Fibroblast of upper back skin (primary cell): ENCODE measurements at regions not wholly inside any gene's neighbourhood (a gene's known extent, or its start where the extent isn't known, plus 50 kb on each side); places are given as distances from the start of the nearest gene placed in this dataset.
A peak's percentile ranks its signal among the peaks of the same experiment; 100 is the strongest.
"Not testable (repeated sequence)": the region's sequence is repeated elsewhere in the genome, so short reads cannot be mapped to it uniquely, and the experiment has no call there.

ENCODE experiments used
- DNase-seq: peaks from one replicate; pipeline ENCODE4 v3.0.0-alpha.2; 2013

DNA sequence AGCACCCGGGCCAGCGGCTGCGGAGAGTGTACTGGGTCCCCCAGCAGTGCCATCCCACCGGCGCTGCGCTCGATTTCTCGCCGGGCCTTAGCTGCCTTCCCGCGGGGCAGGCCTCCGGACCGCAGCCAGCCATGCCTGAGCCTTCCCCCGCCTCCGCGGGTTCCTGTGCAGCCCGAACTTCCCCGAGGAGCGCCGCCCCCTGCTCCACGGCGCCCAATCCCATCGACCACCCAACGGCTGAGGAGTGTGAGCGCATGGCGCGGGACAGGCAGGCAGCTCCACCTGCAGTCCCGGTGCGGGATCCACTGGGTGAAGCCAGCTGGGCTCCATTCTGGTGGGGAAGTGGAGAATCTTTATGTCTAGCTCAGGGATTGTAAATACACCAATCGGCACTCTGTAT is 325.4 kb downstream of the PPP1R3A start:
- DNase-seq = not testable (repeated sequence)

DNA sequence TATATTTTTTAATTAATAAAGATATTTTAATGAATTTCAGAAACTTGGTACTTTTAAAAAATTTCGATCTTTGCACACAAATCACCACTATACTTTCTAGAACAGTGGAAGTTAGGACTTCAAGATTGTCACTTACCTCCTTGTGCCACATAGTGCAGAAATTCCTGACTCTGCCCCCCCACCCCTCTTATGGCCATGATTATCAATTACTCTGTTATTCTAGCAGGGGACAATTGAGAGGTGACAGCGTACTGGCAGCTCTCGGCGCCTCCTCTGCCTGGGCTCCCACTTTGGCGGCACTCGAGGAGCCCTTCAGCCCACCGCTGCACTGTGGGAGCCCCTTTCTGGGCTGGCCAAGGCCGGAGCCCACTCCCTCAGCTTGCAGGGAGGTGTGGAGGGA is 325.9 kb downstream of the PPP1R3A start:
- not testable (repeated sequence) for DNase-seq

DNA sequence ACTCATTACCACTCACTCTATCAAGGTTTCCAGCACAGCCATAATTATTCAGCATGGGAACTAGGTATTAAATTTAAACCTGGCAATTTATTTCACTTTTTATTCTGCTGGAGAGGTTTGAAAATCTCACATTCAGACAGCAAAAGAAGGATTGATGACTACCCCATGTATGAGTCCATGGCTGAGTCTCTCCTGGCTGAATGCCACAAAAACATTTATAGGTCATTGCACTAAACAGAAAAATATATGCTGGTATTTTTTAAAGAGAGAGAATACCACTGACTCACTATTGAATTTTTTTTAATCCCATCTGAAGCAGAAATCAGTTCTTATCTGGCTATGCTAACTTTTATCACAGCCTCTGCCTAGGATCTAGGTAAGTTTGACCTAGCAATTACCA is 336.3 kb downstream of the PPP1R3A start:
- peak; percentile 57 for DNase-seq

DNA sequence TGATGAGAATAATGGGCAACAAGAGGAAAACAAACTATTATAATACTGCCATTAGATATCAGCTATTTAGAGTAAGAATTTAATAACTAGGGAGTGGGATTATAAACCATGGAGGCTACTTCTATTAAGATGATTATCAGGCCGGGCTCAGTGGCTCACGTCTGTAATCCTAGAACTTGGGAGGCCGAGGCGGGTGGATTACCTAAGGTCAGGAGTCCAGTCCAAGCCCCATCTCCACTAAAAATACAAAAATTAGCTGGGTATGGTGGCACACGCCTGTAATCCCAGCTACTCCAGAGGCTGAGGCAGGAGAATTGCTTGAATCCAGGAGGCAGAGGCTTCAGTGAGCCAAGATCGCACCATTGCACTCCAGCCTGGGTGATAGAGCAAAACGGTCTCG is 355.6 kb downstream of the PPP1R3A start:
- not testable (repeated sequence) for DNase-seq

DNA sequence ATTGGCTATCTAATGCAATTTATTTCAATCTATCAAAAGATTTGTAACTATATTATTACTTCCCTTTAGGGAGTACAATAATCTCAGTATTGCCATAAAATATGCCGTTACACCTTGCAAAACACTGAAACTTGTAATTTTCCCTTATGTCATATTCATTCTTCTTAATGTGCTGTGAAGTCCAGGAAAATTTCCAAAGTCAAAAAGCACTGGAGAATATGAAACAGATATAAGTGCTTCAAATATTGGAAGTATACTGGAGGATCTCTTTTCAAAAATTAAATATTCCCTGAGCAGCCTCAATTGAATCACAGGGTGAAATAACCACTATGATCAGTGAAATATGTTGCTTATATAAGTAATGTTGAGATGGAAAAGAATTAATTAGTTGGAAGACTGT is 356.0 kb downstream of the PPP1R3A start:
- no peak for DNase-seq

DNA sequence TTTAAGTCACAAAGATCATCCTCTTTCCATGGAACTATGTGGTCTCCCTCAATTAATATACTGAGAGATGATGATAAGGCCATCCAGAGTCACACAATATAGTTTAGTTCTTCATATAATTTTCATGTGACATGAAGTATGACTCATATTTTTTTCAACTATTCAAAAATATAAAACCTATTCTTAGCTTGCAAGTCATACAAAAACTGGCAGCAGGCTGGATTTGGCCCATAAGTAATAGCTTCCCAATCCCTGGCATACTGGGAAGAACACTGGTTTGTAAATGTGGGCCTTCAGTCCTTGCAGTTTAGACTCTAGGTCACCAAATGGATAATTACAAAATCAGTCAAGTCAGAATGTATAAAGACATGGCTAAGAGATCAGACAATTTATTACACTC is 356.6 kb downstream of the PPP1R3A start:
- peak; percentile 1 for DNase-seq

DNA sequence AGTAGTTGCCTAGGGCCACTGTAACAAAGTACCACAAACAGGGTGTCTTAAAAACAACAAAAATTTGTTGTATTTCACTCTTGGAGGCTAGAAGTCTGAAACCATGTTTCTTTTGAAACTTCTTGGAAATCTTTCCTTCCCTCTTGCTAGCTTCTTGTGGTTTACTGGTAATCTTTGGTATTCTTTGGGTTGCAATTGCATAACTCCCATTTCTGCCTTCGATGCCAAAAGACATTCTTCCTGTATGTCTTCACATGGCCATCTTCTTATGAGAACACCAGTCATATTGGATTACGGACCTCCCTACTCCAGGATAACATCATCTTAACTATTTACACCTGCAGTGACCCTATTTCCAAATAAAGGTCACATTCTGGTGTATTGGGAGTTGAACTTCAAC is 357.4 kb downstream of the PPP1R3A start:
- peak; percentile 75 for DNase-seq

DNA sequence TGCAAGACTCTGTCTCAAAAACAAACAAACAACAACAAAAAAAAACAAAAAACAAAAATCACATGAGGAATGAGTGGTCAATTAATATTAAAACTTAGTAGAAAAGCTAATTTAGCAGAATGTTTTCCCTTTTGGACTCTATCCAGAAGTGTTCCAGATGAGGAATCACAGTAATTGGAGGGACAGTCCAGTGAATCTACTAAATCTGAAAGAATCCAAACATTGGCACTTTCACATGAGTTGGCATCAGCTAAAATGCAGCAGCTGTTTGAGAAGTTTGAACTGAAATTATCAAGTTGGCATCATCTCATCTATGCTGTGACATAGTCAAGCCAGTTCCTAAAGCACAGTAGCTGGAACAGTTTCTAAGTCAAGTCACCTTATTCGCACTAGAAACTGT is 367.8 kb downstream of the PPP1R3A start:
- no peak for DNase-seq

DNA sequence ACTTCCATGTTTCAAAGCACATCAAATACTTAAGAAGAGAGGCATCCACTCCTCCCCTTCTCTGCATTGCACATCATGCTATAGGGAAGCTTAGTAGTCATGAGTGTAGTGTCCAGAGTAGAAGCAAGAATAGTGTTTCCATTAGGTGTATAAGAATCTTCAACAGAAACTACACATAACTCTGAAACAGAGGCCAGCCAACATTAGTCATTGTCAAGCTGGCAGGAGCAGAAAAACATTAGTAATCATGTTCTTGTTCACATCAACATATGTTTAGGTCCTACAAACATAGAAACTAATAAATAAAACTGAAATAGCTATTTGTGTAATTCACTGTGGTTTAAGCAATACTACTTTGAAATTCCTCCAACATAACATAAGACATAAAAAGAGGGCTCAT is 370.2 kb downstream of the PPP1R3A start:
- no peak for DNase-seq

DNA sequence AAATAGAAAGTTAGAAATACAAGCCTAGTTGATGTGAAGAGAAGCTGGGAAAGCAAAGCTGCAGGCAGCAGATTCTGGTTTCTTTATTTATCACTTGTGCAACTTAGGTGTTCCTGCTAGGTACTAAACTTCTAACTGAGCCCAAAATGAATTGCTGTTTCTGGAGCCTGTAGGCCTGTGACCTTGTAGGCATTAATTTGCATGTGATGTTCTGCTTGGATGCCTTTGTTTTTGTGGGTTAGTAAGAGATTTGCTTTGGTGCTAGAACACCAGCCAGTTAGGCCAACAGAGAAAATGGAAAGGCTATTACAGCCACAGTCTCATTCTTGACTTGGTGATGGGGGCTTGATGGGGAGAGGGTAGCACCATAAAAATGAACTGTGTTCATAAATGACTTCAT is 370.7 kb downstream of the PPP1R3A start:
- no peak for DNase-seq

DNA sequence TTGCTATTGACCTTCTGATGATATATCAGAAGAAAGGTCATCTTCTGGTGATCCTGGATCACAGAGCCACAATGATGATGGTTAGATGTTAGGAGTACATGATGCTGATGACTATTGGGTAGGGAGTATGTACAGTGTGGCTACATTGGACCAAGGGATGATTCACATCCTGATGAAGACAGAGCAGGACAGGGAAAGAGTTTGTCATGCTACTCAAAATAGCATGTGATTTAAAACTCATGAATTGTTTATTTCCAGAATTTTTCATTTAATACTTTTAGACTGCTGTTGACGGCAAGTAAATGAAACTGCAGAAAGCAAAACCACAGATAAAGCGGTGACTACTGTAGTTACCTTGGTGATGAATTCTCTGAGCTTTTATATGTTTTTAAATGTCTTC is 397.3 kb downstream of the PPP1R3A start:
- no peak for DNase-seq

DNA sequence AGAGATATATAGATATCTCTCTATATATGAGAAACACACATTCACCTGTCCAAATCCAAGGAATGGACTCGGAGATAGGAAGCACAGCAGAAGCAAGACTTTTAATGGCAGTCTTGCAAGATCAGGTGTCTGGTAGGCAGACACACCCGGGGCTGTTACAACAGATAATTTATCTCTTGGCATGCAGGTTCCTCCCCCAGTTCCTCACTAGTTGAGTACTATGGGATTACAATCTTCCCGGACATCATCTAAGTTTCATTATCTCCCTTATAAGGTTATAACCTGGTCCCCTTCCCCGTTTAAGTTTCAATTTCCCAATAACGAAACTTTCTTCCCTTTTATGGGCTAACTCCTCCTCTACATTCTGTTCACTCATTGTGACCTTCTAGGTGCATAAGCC is 399.3 kb downstream of the PPP1R3A start:
- no peak for DNase-seq

DNA sequence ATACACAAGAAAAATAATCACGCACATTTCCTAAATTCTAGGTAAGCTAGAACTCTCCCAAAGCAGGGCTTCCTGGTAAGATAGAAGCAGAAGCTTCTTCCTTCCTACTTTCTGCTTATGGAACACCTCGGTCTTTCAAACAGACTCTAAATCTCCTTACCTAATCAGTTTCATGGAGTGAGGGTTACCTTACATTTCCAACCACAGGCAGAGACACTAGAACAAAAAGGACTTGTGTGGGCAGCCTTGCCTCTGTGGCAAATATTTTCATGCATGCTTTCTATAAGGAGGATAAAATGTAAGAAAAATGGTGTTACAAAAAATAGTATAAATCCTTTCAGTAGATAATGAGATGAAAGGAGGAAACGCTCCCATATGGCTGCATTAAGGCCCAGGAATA is 386.3 kb upstream of the SMIM30 start:
- no peak for DNase-seq

DNA sequence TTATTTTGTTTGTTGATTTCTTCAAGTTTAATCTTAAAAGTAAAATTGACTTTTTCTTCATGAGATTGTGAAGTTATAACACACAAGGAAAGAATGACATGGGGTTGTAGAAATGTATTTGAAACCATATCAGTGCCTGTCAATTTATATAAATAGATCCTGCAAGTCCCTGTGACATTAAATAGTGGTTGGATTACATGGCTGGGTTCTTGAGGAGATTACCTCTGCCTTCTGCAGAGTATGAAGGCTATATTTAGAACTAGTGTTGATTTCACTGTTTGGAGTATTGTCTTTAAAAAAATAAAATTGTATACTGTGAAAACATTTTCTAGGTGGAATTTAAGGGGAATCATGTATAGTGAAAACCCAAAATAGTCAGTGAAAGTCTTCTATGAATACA is 385.8 kb upstream of the SMIM30 start:
- DNase-seq = no peak

DNA sequence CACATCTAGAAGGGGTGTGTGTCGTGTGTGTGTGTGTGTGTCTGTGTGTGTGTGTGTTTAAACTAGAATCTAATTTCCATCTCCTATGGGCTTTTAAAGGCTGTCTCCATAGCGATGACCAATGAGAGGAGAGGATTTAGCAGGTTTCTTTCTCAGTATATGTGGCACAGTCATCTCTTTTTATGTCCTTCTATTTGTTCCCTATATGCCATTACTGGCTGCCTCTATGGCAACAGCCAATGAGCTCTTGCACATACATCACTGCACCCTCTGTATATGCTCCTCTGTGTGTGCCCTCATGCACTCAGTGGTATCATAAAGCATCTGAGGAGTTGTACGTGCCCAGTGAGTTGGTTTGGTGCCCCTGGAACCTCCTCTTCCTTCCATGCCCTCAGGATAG is 378.2 kb upstream of the SMIM30 start:
- not testable (repeated sequence) for DNase-seq

DNA sequence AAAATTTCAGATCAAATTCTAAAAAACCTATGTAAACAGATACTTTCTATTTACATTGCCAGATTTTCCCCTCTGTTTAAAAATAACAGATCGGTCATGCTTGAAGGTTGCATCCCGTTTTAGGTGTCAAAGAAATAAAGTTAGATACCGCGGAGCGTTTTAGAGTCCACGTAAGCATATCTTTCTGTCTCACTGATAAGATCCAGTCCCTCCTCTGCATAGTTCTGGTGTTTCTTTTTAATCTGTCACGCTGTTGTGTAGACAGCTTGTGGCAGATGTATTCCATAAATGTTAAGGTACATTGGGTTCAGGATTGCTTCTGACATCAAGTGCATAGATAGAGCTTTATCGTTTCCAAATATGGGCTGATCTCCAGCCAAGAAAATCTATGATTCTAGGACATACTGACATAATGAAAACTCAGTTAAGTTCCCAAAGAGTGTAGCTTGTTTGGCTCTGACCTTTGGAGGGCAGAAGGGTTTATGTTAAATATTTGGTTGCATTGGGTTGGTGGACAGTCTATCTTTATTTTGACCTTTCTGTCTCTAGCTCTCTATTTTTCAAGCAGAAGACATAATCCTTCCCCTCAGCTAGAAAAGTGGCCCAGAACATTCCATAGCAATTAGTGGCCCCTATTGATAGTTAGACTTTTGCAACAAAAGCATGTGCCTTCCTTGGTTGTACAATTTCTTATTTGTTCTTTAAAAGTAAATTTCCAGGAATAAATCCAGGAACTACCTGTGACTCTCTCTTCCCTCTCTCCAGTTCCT is 376.6 kb upstream of the SMIM30 start:
- DNase-seq = not testable (repeated sequence)

DNA sequence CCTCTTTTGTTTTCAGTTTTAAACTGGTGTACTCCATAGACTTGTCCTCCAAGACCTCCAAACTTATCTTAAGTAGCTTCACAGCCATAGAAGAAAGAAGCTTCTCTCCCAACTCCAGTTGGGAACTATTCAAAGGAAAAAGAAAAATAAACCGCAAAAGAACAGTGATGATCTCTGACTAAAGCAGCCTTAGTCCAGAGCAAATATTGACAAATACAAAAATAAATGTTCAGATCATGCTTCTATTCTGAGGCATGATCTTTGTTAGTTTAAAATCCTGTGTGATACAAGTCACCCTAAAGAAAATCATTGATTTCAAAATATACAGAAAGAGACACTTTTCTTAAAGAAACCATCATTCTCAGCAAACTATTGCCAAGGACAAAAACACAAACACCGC is 373.0 kb upstream of the SMIM30 start:
- DNase-seq = no peak

DNA sequence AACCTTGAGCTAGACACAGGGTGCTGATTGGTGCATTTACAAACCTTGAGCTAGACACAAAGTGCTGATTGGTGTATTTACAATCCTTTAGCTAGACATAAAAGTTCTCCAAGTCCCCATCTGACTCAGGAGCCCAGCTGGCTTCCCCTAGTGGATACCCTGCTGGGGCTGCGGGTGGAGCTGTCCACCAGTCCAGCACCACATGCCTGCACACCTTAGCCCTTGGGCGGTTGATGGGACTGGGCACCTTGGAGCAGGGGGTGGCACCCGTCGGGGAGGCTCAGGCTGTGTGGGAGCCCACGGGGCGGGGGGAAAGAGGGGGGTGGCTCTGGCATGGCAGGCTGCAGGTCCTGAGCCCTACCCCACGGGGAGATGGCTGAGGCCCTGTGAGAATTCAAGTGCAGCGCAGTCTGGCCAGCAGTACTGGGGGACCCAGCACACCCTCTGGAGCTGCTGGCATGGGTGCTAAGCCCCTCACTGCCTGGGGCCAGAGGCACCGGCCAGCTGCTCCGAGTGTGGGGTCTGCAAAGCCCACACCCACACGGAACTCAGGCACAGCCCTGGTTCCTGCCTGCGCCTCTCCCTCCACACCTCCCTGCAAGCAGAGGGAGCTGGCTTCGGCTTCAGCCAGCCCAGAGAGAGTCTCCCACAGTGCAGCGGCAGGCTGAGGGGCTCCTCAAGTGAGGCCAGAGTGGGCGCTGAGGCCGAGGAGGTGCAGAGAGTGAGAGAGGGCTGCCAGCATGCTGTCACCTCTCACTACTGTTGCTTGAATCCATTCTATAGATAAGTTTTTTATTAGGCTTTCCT is 369.8 kb upstream of the SMIM30 start:
- no peak for DNase-seq

DNA sequence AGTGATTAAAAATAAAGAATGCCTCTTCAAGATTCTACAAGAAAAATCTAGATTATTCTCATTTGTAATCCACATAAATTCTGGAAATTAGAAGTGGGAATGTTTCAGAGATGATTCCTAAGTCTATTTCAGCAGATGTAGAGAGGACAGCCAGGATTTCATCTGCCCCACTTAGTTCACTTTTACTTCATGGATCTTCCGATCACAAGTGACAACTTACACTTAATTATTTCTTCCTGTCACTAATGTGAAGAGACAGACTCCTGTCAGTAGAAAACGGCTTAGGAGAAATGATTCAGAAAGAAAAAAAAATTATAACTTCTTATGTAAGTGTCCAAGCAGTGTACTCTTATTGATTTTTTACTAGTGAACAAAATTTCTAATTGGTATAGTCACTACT is 368.2 kb upstream of the SMIM30 start:
- DNase-seq = no peak

DNA sequence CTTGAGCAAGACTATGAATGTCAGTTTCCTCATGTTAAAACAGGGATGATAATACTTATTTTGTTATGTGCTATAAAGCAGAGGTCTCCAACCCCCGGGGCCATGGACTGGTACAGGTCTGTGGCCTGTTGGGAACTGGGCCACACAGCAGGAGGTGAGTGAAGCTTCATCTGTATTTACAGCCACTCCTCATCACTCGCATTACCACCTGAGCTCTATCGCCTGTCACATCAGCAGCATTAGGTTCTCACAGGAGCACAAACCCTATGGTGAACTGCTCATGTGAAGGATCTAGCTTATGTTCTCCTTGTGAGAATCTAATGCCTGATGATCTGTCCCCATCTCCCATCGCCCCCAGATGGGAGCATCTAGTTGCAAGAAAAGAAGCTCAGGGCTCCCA is 365.3 kb upstream of the SMIM30 start:
- DNase-seq = no peak

DNA sequence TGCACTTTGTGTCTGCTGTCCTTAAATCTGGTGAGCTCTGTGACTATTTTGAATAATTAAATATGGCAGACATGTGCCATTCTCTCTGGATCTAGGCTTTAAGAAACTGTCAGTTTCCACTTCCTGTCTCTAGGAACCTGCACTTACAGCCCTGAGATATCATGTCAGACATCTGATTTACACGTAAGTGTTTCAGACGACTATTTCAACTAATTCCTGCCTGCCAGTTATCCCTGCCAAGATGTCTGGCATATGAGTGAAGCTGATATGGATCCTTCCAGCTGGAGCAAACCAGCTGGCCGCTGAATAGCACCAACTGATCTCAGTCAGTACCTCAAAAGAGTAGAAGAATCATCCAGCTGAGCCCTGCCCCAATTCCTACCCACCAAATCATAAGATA is 362.2 kb upstream of the SMIM30 start:
- no peak for DNase-seq

DNA sequence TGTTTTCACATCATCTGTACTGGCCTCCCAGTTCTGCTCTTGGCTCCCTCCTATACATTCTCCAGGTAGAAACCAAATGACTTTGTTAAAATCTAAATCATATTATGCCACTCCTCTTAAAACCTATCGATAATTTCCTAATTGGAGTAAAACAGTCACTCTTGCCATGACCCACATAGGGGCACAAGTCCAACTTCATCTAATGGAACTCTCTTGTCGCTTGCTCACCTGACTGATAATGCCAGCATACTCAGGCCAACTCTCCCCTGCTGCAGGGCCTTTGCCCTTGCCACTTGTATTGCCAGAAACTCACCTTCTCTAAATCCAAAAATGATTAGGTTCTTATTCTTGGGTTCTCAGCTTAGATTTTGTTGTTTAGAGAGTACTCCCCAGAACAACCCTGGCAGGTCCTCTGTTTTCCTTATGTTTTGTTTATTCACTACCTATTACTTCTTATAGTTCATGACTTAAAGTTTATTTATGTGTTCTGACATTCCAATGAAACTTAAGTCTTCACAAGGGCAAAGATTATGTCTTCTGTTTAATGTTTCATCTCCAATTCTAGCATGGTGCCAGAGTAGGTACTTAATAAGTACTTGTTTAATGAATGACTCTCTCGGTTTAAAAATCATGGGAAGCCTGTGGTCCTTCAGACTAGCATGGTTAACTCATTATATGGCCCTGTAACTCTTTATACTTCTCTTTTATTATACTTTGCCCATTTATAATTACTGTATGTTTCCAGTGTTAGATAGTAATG is 345.9 kb upstream of the SMIM30 start:
- DNase-seq = no peak

DNA sequence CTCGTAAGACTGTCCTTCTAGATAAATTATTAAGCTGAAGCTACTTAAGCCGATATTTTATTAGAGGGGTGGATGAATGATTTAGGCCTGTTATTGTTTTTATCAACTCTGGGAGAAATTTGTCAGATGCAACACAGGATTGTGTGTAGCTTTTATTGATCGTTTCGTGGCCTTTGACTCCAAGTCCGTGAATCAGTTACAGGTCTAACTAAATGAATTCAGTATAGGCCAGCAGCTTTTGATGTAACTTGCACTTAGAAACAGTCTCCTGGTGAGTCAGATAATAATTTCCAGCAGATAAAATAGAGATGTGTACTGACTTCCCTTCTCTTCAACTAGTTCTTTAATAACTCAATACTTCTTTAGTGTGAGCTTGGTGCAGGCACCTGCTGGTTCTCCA is 341.7 kb upstream of the SMIM30 start:
- DNase-seq = no peak

DNA sequence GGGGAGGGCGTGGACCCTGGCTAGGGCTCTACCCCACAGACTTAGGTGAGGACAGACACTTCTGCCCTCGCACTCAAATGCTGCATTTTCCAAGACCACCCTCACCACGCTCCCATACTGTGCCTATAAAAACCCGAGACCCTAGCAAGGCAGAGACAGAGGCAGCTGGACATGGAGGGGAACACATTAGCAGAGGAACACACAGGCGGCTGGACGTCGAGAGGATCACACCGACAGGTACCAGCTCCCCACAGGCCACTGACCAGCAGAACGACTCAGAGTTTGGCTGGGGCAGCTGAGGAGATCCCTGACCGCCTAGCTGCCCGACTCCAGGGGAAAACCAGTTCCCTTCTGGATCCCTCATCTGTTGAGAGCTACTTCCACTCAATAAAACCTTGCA is 338.2 kb upstream of the SMIM30 start:
- DNase-seq = no peak
